Omental fat pad (tissue), 3 donors: ENCODE measurements at regions not wholly inside any gene's neighbourhood (a gene's known extent, or its start where the extent isn't known, plus 50 kb on each side); places are given as distances from the start of the nearest gene placed in this dataset.

ENCODE experiments used
- ATAC-seq: fragments of 150-250 bp; one replicate; pipeline ENCODE4 v1.9.1; 2016; ENCODE audit warnings: mild to moderate bottlenecking, moderate library complexity; ENCODE audit not compliant: low FRiP score
- DNase-seq: peaks from one replicate; pipeline ENCODE4 v3.0.0-alpha.2; 2019; ENCODE audit warnings: low spot score
- CTCF ChIP-seq, 3 donors: fragments of 450-650 bp; IDR thresholded peaks; one replicate each; pipeline ENCODE4 v1.5.1; 2016 to 2017; ENCODE audit warnings: antibody characterized with exemption in 3 of 3, mild to moderate bottlenecking in 3 of 3, moderate library complexity in 2 of 3

- ATAC-seq (no peak), DNase-seq (no peak)
- no peak for TF ChIP-seq CTCF (IDR thresholded peaks at IDR 0.05)
Observed at GRCh38 chr16:54438469-54438868, 151.9 kb upstream of the IRX3 start.

- DNase-seq: no peak
- no peak for ATAC-seq
- no peak for TF ChIP-seq CTCF (IDR thresholded peaks at IDR 0.05)
Observed at GRCh38 chr16:54437921-54438320, 151.3 kb upstream of the IRX3 start.

GRCh38 chr16:54437401-54437800 is 150.8 kb upstream of the IRX3 start:
- ATAC-seq (no peak), DNase-seq (no peak)
- TF ChIP-seq CTCF (IDR thresholded peaks at IDR 0.05): no peak

- ATAC-seq (no peak), DNase-seq (no peak)
- TF ChIP-seq CTCF (IDR thresholded peaks at IDR 0.05): no peak
Observed at GRCh38 chr16:54436346-54436745, 149.8 kb upstream of the IRX3 start.

GRCh38 chr16:54434859-54435258 is 148.3 kb upstream of the IRX3 start:
- ATAC-seq (no peak), DNase-seq (no peak)
- no peak for TF ChIP-seq CTCF (IDR thresholded peaks at IDR 0.05)

GRCh38 chr16:54432897-54433229 is 146.3 kb upstream of the IRX3 start:
- no peak for ATAC-seq

More at GRCh38 chr16:54432897-54433229, 146.3 kb upstream of the IRX3 start:
- TF ChIP-seq CTCF (IDR thresholded peaks at IDR 0.05): no peak
- no peak for DNase-seq
